GM12892 (cell line): ENCODE measurements at regions not wholly inside any gene's neighbourhood (a gene's known extent, or its start where the extent isn't known, plus 50 kb on each side); places are given as distances from the start of the nearest gene placed in this dataset.

Experiments
- POLR2AphosphoS5 ChIP-seq: IDR thresholded peaks from 2 replicates; pipeline ENCODE4 v1.6.1; 2011; ENCODE audit warnings: low read depth, low read length, control low read depth
- TAF1 ChIP-seq: IDR thresholded peaks from 2 replicates; pipeline ENCODE4 v1.6.1; 2011; ENCODE audit warnings: low read depth, mild to moderate bottlenecking, control low read depth, low read length, borderline replicate concordance

GRCh38 chr17:52287611-52288010 is 129.1 kb upstream of the CA10 start:
- TF ChIP-seq POLR2AphosphoS5 (no peak), TAF1 (no peak)
